SK-N-MC (cell line): ENCODE measurements at regions not wholly inside any gene's neighbourhood (a gene's known extent, or its start where the extent isn't known, plus 50 kb on each side); places are given as distances from the start of the nearest gene placed in this dataset.

Experiments
- EZH2 ChIP-seq: fragments of 200-600 bp; sonication (generic); IDR thresholded peaks from one replicate; pipeline ENCODE4 v1.6.1; 2017; ENCODE audit warnings: antibody characterized with exemption
- FOXP2 ChIP-seq: optimal IDR thresholded peaks from 2 replicates; pipeline ENCODE3; 2011; ENCODE audit warnings: mild to moderate bottlenecking, moderate library complexity; ENCODE audit not compliant: insufficient read depth; ENCODE audit errors: extremely low read length, control extremely low read depth
- POLR2AphosphoS5 ChIP-seq: IDR thresholded peaks from 2 replicates; pipeline ENCODE4 v1.6.1; 2012; ENCODE audit warnings: mild to moderate bottlenecking, low read depth, low read length, borderline replicate concordance

DNA sequence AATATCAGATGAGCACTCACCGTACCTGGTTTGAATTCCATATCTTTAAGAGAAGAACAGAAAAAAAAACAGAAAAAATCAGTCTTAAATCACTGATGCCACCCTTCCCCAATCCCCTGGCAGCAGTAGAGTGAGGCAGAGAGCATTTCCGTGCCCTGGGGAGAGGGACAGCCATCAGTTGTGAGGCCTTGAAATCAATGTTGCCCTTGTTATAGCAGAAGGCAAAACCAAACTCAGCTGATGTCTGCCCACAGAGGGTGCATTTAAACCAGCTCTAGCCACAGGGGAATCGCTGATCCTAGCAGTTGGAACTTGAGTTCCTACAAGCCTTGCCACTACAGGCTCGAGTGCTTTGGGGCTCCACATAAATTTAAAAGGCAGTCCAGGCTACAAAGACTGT is 338.5 kb upstream of the FMR1 start:
- TF ChIP-seq POLR2AphosphoS5: no peak
- TF ChIP-seq EZH2: no peak
- no peak for TF ChIP-seq FOXP2
